HUES48 (cell line): ENCODE measurements at regions not wholly inside any gene's neighbourhood (a gene's known extent, or its start where the extent isn't known, plus 50 kb on each side); places are given as distances from the start of the nearest gene placed in this dataset.

Source experiments
- H3K27ac ChIP-seq: one replicate; pipeline ENCODE4 v1.7.0; 2013; ENCODE audit warnings: low read depth, low read length, inconsistent platforms
- H3K27me3 ChIP-seq: 2 replicates; pipeline ENCODE4 v1.6.1; 2013; ENCODE audit warnings: mild to moderate bottlenecking, low read length; ENCODE audit not compliant: control insufficient read depth, insufficient read depth
- H3K36me3 ChIP-seq: 2 replicates; pipeline ENCODE4 v1.6.1; 2013; ENCODE audit warnings: low read length; ENCODE audit not compliant: control insufficient read depth, insufficient read depth
- H3K4me1 ChIP-seq: 2 replicates; pipeline ENCODE4 v1.6.1; 2013; ENCODE audit warnings: mild to moderate bottlenecking, low read length; ENCODE audit not compliant: control insufficient read depth, insufficient read depth
- H3K4me3 ChIP-seq: 2 replicates; pipeline ENCODE4 v1.5.1; 2013; ENCODE audit warnings: mild to moderate bottlenecking, low read depth, low read length
- H3K9ac ChIP-seq: 2 replicates; pipeline ENCODE4 v1.6.1; 2013; ENCODE audit warnings: mild to moderate bottlenecking, low read depth, low read length, moderate library complexity
- H3K9me3 ChIP-seq: 2 replicates; pipeline ENCODE4 v1.6.1; 2013; ENCODE audit warnings: low read length; ENCODE audit not compliant: control insufficient read depth, insufficient read depth

DNA sequence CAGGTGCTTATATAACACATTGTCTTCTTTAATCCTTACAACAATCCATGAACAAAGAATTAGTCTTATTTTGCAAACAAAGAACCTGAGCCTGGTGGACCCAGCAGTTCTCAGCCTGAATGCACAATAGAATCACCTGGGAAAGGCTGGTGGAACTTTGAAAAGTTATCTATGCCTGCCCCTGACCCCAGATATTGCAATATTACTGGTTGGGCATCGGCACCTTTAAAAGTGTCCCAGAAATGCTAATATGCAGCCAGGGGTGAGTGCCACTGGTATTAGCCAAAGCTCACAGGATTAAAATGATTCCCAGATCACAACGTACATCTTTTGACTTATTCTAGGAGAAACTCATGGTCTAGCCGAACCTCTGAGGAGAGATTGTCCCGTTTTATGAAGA is 268.8 kb downstream of the KLF5 start:
- Histone ChIP-seq H3K9me3 (no peaks in the 10 kb centered on the region), H3K27me3 (no peaks in the 10 kb centered on the region), H3K27ac (no peak overlapping the region), H3K36me3 (no peaks in the 10 kb centered on the region), H3K4me3 (no peak overlapping the region), H3K9ac (no peak overlapping the region), H3K4me1 (peaks cover 6% of the 10 kb centered on the region; the same call in 1 of the 2 replicates)

DNA sequence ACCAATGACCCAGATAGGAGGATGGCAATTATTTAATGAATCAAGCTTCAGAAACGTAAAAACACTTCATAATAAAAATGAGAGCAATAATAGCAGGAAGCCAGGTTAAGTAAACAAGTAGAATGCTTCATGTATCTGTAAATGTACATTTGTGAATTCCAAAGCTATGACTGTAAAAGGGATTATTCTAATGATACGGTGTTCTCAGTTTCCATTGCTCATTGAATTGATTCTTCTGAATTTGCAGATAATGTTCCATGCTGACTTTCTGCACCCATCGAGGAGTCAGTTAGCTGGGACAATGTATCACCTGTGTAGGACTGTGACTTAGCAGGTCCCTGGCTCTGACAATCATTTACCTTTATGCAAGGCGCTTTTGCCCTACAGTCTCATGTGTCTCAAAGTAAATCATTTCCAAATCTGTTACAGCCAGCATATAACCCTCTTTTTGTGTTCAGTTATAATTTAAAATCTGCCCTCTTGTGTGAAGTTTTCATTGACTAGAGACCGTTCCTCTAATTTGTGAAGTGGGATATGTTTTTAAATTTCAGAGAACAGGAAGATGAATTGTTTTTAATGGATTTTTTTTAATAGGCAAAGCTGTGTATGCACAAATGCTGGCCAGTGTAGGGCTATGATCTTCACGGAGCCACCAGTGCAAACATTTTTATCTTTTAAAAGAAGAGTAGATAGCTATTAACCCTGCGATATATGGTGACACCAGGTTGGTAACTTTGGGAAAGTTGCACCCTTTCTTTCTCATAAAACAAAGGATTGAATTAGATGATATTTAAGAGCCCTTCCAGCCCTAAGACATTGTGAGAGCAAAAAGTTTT is 267.1 kb downstream of the KLF5 start:
- no peak overlapping the region for H3K4me3 ChIP-seq
- peaks cover 6% of the 10 kb centered on the region; the same call in 1 of the 2 replicates for H3K4me1 ChIP-seq
- no peaks in the 10 kb centered on the region for H3K9me3 ChIP-seq
- H3K27me3 ChIP-seq = no peaks in the 10 kb centered on the region
- H3K9ac ChIP-seq = no peak overlapping the region
- no peak overlapping the region for H3K27ac ChIP-seq
- no peaks in the 10 kb centered on the region for H3K36me3 ChIP-seq

DNA sequence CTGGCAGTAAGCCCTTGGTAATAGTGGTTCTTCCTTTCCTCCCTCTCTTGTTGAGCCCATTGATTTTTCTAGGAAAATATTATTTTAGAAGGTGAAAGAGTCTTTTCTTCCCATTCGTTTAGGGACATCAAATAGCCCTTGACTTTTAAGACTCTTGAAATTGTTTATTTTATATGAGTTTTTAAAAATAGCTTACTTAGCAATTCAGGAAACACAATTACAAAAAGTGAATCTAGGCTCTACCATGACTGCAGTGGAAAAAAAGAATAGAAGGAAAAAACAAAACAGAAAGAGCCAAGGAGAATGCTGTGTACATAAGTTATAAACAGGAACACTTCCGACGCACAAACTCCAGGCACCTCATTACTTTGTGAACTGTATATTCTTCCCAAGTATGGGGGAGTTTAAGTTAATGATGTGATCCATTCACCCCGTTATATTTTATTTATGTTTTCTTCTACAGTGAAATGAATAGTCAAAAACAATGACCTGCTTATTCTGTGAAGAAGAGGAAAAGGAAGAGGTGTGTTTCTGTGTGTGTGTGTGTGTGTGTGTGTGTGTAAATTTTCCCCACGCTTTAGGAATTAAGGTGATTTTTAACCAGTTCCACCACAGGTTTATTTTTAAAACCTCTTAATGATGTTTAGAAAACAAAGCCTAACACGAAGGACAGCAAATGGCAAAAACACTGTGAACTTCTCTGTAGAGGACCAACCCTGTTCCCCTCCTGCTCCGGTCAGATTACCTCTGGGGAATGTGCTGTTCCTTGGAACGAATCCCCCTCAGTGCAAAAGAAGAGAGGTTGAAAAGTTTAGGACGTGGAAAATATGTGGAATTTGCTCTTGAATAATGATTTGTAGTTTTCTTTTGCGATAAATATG is 266.3 kb downstream of the KLF5 start:
- Histone ChIP-seq H3K4me1 (peaks cover 6% of the 10 kb centered on the region; the same call in 1 of the 2 replicates), H3K27me3 (no peaks in the 10 kb centered on the region), H3K9ac (no peak overlapping the region), H3K36me3 (no peaks in the 10 kb centered on the region), H3K27ac (no peak overlapping the region), H3K9me3 (no peaks in the 10 kb centered on the region), H3K4me3 (no peak overlapping the region)

DNA sequence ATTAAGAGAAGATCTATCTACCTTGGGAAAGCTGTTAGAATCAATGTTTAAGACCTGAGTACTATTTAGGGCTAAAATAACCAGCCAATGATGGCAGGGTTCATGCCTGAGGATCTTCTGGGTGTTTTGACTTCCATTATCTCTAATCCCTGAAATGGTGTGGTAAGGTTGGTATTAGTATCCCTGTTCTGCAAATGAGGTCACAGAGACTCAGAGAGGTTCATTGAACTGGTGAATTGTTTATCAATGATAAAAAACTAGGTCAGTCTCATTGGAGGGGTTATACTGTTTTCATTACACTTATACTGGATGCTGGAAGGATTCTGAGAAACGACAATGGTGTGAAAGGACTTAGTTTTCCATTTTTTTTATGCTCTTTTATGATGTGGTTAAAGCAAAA is 264.8 kb downstream of the KLF5 start:
- no peaks in the 10 kb centered on the region for H3K36me3 ChIP-seq
- H3K27me3 ChIP-seq = no peaks in the 10 kb centered on the region
- no peak overlapping the region for H3K27ac ChIP-seq
- no peak overlapping the region for H3K9ac ChIP-seq
- H3K4me3 ChIP-seq = no peak overlapping the region
- H3K9me3 ChIP-seq = no peaks in the 10 kb centered on the region
- peaks cover 4% of the 10 kb centered on the region; the same call in 1 of the 2 replicates for H3K4me1 ChIP-seq

DNA sequence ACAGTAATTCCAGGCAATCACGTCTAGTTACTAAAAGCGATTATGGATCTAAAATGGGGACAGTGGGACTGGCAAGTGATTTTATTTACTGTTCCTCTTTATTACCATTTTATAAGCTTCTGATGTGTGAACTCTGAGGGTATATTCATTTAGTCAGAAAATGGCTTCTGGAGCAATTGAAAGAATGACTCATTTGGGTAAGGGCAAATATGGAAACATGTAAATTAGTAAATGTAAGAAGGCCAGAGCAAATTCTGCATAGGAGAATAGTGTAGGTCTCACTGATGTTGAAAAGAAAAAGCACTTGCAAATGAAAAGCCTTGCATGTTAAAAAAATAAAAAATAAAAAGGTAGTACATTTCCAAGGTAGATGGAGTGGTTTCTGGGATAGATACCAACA is 262.2 kb downstream of the KLF5 start:
- Histone ChIP-seq H3K4me1 (no peaks in the 10 kb centered on the region; the same call in 1 of the 2 replicates), H3K4me3 (no peak overlapping the region), H3K36me3 (no peaks in the 10 kb centered on the region), H3K9ac (no peak overlapping the region), H3K27me3 (no peaks in the 10 kb centered on the region), H3K27ac (no peak overlapping the region), H3K9me3 (no peaks in the 10 kb centered on the region)

DNA sequence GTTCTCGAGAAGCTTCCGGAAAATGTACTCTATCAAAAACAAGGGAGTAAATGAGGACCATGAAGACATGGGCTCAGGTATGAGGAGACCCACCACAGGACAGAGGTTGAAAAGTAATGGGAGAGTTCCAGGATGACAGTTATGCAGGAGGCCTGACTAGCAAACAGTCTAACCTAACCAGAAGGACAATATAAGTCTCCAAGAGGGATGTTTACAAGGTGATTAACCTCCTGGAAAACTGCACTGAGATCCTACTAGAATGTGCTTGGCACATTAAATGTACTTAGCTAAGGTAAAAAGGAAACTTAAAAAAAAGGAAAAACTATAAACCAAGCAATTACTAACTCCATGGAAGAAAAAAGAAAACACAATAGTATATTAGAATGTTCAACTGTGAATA is 258.3 kb downstream of the KLF5 start:
- Histone ChIP-seq H3K27ac (no peak overlapping the region), H3K4me1 (no peaks in the 10 kb centered on the region), H3K27me3 (no peaks in the 10 kb centered on the region), H3K4me3 (no peak overlapping the region), H3K9ac (no peak overlapping the region), H3K36me3 (no peaks in the 10 kb centered on the region), H3K9me3 (no peaks in the 10 kb centered on the region)

DNA sequence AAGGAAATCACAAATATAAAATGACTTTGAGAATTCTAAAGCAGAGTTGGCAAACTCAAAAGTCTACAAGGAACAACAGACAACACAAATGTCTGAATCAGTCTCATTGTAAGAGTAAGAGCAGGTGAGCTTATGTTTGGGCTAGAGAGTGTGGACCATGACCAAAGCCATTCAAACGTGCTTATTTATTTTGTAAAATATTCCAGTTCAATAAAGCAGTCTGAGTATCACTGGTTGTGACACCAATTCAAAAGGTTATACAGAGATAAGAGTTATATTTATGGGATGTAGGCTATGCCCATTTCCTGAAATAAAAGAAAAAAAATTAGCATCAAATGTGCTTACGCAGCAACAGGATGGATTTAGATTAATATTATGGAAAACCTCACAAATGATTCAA is 251.6 kb downstream of the KLF5 start:
- H3K9me3 ChIP-seq = no peaks in the 10 kb centered on the region
- H3K9ac ChIP-seq = no peak overlapping the region
- H3K27me3 ChIP-seq = no peaks in the 10 kb centered on the region
- H3K4me3 ChIP-seq = no peak overlapping the region
- no peak overlapping the region for H3K27ac ChIP-seq
- H3K4me1 ChIP-seq = no peaks in the 10 kb centered on the region
- no peaks in the 10 kb centered on the region for H3K36me3 ChIP-seq

DNA sequence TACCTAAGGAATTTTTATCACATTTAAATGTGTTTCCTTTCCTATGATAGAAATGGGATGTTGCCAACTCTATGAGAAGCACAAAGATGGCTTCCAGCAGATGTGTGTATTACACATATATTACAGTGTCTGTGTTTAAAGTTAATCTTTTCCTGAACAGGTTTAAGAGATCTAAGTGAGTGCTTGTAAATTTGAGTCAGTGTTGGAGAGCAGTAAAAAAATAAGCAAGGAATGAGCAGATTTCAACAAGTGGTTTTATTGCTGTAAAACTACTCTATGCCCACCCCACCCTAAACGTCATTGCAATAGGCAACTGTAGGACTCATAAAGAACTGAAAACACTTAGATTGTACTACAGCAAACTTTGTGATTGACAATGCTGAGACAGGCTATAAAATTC is 248.7 kb downstream of the KLF5 start:
- Histone ChIP-seq H3K36me3 (no peaks in the 10 kb centered on the region), H3K9ac (no peak overlapping the region), H3K27ac (no peak overlapping the region), H3K4me3 (no peak overlapping the region), H3K27me3 (no peaks in the 10 kb centered on the region), H3K9me3 (no peaks in the 10 kb centered on the region), H3K4me1 (no peaks in the 10 kb centered on the region)

DNA sequence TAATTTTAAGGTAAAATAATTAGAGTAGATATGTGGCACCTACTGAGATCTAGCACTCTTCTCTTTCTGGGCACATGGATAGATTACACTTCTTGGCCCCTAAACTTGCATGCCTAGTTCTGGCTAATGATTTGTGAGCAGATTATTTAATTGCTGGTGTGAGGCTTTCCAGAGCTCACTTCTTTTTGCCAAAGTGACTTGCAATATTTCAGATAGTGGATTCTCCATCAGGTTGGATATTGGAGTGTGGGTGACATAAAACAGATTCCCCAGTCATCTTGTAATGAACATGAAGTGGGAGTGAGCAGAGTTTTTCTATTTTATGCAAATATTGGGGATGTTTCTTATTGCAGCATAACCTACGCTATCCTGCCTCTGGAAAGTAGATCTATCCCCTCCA is 247.9 kb downstream of the KLF5 start:
- Histone ChIP-seq H3K27me3 (no peaks in the 10 kb centered on the region), H3K9ac (no peak overlapping the region), H3K27ac (no peak overlapping the region), H3K4me3 (no peak overlapping the region), H3K9me3 (no peaks in the 10 kb centered on the region), H3K4me1 (no peaks in the 10 kb centered on the region), H3K36me3 (no peaks in the 10 kb centered on the region)

DNA sequence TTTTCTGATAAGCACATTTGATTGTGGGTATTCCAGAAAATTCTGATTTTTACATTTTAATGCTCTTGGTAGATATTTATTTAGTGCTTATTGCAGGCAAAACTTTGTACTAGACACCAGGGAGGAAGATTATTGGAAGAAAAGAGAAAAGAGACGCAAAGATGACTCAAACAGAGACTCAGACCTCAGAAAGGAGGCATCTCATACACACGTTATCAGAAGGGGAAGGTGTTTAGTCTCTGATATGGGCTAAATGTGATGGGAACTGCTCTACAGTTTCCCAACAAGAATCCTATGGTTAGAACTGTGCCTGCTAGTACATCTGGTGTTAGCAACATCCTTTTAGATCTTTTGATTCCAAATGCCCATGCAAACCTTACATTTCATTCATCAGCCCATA is 245.6 kb downstream of the KLF5 start:
- Histone ChIP-seq H3K4me3 (no peak overlapping the region), H3K9ac (no peak overlapping the region), H3K27ac (no peak overlapping the region)

DNA sequence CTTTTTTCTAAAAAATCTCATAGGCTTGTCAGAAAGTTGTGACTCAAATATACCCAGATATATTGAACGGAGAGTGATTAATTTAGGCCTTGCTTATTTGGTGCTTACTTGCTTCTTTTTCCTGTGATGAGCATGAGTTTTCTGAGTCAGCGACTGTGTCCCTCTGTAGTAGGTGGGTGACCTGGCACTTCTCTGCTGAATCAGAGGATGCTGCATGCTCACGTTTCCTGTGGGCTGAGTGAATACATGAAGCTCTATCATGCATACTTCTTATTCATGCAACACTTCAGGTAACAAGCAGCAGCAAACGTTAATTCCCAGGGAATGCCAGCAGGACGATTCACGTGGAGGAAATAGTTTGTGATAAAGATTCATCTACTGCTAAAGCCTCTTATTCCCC is 245.0 kb downstream of the KLF5 start:
- H3K27me3 ChIP-seq = no peaks in the 10 kb centered on the region
- no peak overlapping the region for H3K27ac ChIP-seq
- H3K36me3 ChIP-seq = no peaks in the 10 kb centered on the region
- H3K9me3 ChIP-seq = no peaks in the 10 kb centered on the region
- H3K9ac ChIP-seq = no peak overlapping the region
- H3K4me3 ChIP-seq = no peak overlapping the region
- no peaks in the 10 kb centered on the region; the same call in 1 of the 2 replicates for H3K4me1 ChIP-seq

More for the DNA sequence above, 245.6 kb downstream of the KLF5 start:
- Histone ChIP-seq H3K36me3 (no peaks in the 10 kb centered on the region), H3K4me1 (no peaks in the 10 kb centered on the region; the same call in 1 of the 2 replicates), H3K27me3 (no peaks in the 10 kb centered on the region), H3K9me3 (no peaks in the 10 kb centered on the region)
